Mammary epithelial cell (primary cell): ENCODE measurements at regions not wholly inside any gene's neighbourhood (a gene's known extent, or its start where the extent isn't known, plus 50 kb on each side); places are given as distances from the start of the nearest gene placed in this dataset.

Experiments used
- EZH2 ChIP-seq: IDR thresholded peaks from 2 replicates; pipeline ENCODE4 v1.6.1; 2012; ENCODE audit warnings: low read length, inconsistent platforms, borderline replicate concordance
- TF ChIP-seq, protein P1 (sequence below), 2 donors: IDR thresholded peaks in 1 of 2; conservative IDR thresholded peaks in 1 of 2; 2 replicates each; pipeline ENCODE4 v1.5.1; 2011 to 2012; ENCODE audit warnings: inconsistent platforms in 2 of 2, low read length in 2 of 2, mild to moderate bottlenecking in 2 of 2, control low read depth in 1 of 2, low read depth in 1 of 2; ENCODE audit not compliant: insufficient read depth in 1 of 2; ENCODE audit errors: extremely low read depth in 1 of 2

DNA sequence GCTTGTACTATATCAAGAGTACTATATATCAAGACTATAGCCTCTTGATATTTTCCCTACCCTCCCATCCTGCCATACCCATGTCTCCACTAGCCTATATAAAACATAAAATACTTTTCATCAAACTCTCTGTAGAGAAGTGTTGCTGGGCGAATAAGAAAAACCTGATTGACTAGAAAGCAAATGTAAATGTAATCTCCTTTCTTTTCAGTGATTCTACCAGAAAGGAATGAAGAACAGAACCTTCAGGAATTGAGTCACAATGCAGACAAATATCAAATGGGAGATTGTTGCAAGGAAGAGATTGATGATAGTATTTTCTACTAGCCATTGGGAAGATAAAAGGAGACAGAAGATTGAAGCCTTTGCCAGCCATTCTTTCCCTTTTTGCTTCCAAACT lies 89.2 kb downstream of the KCNRG start:
- TF ChIP-seq EZH2: no peak
- TF ChIP-seq, protein P1, sequence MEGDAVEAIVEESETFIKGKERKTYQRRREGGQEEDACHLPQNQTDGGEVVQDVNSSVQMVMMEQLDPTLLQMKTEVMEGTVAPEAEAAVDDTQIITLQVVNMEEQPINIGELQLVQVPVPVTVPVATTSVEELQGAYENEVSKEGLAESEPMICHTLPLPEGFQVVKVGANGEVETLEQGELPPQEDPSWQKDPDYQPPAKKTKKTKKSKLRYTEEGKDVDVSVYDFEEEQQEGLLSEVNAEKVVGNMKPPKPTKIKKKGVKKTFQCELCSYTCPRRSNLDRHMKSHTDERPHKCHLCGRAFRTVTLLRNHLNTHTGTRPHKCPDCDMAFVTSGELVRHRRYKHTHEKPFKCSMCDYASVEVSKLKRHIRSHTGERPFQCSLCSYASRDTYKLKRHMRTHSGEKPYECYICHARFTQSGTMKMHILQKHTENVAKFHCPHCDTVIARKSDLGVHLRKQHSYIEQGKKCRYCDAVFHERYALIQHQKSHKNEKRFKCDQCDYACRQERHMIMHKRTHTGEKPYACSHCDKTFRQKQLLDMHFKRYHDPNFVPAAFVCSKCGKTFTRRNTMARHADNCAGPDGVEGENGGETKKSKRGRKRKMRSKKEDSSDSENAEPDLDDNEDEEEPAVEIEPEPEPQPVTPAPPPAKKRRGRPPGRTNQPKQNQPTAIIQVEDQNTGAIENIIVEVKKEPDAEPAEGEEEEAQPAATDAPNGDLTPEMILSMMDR (conservative IDR thresholded peaks at IDR 0.05 in 1 of 2, IDR thresholded peaks at IDR 0.05 in 1 of 2; ENCODE audit: extremely low read depth in 1 of 2, insufficient read depth in 1 of 2, low read depth in 1 of 2, low read length in 2 of 2): no peak
